PC-3 (cell line): ENCODE measurements at regions not wholly inside any gene's neighbourhood (a gene's known extent, or its start where the extent isn't known, plus 50 kb on each side); places are given as distances from the start of the nearest gene placed in this dataset.
A peak's percentile ranks its signal among the peaks of the same experiment; 100 is the strongest.

ENCODE experiments used
- ATAC-seq: fragments of 200-7000 bp; cut with Tn5 transposase; 2 replicates; pipeline ENCODE4 v1.9.1; 2020; ENCODE audit warnings: mild to moderate bottlenecking, moderate library complexity
- BruUV-seq: library from RNA; stranded (reverse); fragments of 400-500 nt; replicated peaks from 2 replicates; lab custom pipeline; 2021; lab: Mats Ljungman, UMichigan
- CTCF ChIA-PET: fragments of 300-600 bp; sonication (Branson Sonifier 250); formaldehyde crosslinking; loops from one replicate; lab custom pipeline; 2022; ENCODE audit warnings: antibody characterized with exemption; lab: Charles Lee
- POLR2A ChIA-PET: fragments of 300-600 bp; sonication (Branson Sonifier 250); formaldehyde crosslinking; loops from one replicate; lab custom pipeline; 2022; ENCODE audit warnings: antibody characterized with exemption; ENCODE audit not compliant: unreplicated experiment; lab: Charles Lee
- DNase-seq: peaks from one replicate; pipeline ENCODE4 v3.0.0-alpha.2; 2015
- H2AFZ ChIP-seq: fragments of 300-600 bp; sonication (generic); 2 replicates; pipeline ENCODE4 v1.6.0; 2016; ENCODE audit warnings: antibody characterized with exemption, low read length
- H3F3A ChIP-seq: fragments of 300-600 bp; sonication (generic); one replicate; pipeline ENCODE4 v1.6.0; 2017; ENCODE audit warnings: antibody characterized with exemption, low read length, control low read depth, mild to moderate bottlenecking; ENCODE audit not compliant: unreplicated experiment
- H3K27ac ChIP-seq: fragments of 300-600 bp; sonication (generic); 2 replicates; pipeline ENCODE4 v1.5.1; 2016; ENCODE audit warnings: mild to moderate bottlenecking, low read length
- H3K27me3 ChIP-seq: fragments of 300-600 bp; sonication (generic); 2 replicates; pipeline ENCODE4 v1.6.1; 2016; ENCODE audit warnings: low read length, mixed read lengths
- H3K36me3 ChIP-seq: fragments of 300-600 bp; sonication (generic); 2 replicates; pipeline ENCODE4 v1.6.1; 2016; ENCODE audit warnings: low read depth, mixed run types, low read length, mixed read lengths
- H3K4me1 ChIP-seq: fragments of 300-600 bp; sonication (generic); 2 replicates; pipeline ENCODE4 v1.5.1; 2016; ENCODE audit warnings: low read length; ENCODE audit not compliant: insufficient read depth
- H3K4me2 ChIP-seq: fragments of 300-600 bp; sonication (generic); 2 replicates; pipeline ENCODE4 v1.6.0; 2016; ENCODE audit warnings: low read length
- H3K4me3 ChIP-seq: fragments of 300-600 bp; sonication (generic); 2 replicates; pipeline ENCODE4 v1.5.1; 2016; ENCODE audit warnings: mild to moderate bottlenecking, low read length, mixed read lengths
- H3K79me2 ChIP-seq: fragments of 300-600 bp; sonication (generic); 2 replicates; pipeline ENCODE4 v1.6.1; 2017; ENCODE audit warnings: low read length, mixed read lengths
- H3K9ac ChIP-seq: fragments of 300-600 bp; sonication (generic); 2 replicates; pipeline ENCODE4 v1.6.0; 2016; ENCODE audit warnings: mild to moderate bottlenecking, low read length
- H3K9me2 ChIP-seq: fragments of 300-600 bp; sonication (generic); replicated peaks from 2 replicates; pipeline ENCODE4 v1.6.1; 2016; ENCODE audit warnings: mixed run types, low read length, mixed read lengths
- H3K9me3 ChIP-seq: fragments of 300-600 bp; sonication (generic); 2 replicates; pipeline ENCODE4 v1.6.1; 2016; ENCODE audit warnings: low read length, mixed read lengths
- H4K20me1 ChIP-seq: fragments of 300-600 bp; sonication (generic); 2 replicates; pipeline ENCODE4 v1.6.1; 2016; ENCODE audit warnings: low read length, mixed read lengths
- CTCF ChIP-seq: fragments of 300-600 bp; sonication (generic); conservative IDR thresholded peaks from 2 replicates; pipeline ENCODE4 v1.5.1; 2017; ENCODE audit warnings: antibody characterized with exemption, low read depth, mild to moderate bottlenecking, low read length
- EZH2 ChIP-seq: fragments of 300-600 bp; sonication (generic); IDR thresholded peaks from one replicate; pipeline ENCODE4 v1.6.1; 2017; ENCODE audit warnings: antibody characterized with exemption, mild to moderate bottlenecking, low read length; ENCODE audit not compliant: unreplicated experiment
- EZH2phosphoT487 ChIP-seq: fragments of 300-600 bp; sonication (generic); IDR thresholded peaks from 2 replicates; pipeline ENCODE4 v1.6.1; 2018; ENCODE audit warnings: mild to moderate bottlenecking, antibody characterized with exemption, low read length, borderline replicate concordance
- intact Hi-C: fragments of 100-400 bp; cut with micrococcal nuclease; formaldehyde crosslinking; loops from 2 replicates; pipeline ENCODE4 v1.9.0; 2023

DNA sequence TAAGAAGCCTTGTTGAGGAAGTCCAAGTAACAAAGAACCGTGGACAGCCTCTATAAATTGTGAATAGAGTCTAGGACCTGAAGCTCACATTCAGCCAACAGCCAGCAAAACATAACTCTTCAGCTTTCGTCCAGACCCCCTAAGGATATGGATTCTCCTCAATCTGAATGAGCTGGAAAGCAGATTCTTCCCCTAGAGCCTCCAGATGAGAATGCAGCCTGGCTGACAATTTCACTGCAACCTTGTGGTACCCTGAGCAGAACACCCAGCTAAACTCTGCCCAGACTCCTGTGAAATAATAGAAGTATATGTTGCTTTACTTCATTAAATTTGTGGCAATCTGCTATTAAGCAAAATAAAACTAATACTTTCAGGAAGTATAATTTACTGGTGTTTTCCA lies 483.5 kb upstream of the SLC8A1 start:
- no TSS peak for BruUV-seq
- H3F3A ChIP-seq: no peaks in the 10 kb centered on the region
- ATAC-seq (no peak), DNase-seq (no peak)
- H3K36me3 ChIP-seq: no peaks in the 10 kb centered on the region
- no peak overlapping the region for H3K4me2 ChIP-seq
- TF ChIP-seq CTCF (0 out of 2 replicates have a peak, but pooled peaks have one; percentile 11), EZH2phosphoT487 (no peak)
- no peak overlapping the region for H3K9ac ChIP-seq
- intact Hi-C loops: no loop called here
- H3K27ac ChIP-seq: no peak overlapping the region
- ChIA-PET POLR2A (no interaction called here), CTCF (interaction anchor here (0.6 kb wide), 1 partner anchor 485 kb away, joined by 4 read pairs; no protein-coding TSS in a partner anchor)
- no peak overlapping the region for H3K4me3 ChIP-seq
- no peaks in the 10 kb centered on the region for H3K4me1 ChIP-seq
- H3K9me2 ChIP-seq: no peaks in the 10 kb centered on the region
- H4K20me1 ChIP-seq: no peaks in the 10 kb centered on the region
- H3K9me3 ChIP-seq: no peaks in the 10 kb centered on the region
- no peaks in the 10 kb centered on the region for H3K79me2 ChIP-seq
- no peak overlapping the region for H2AFZ ChIP-seq
- no peaks in the 10 kb centered on the region for H3K27me3 ChIP-seq

DNA sequence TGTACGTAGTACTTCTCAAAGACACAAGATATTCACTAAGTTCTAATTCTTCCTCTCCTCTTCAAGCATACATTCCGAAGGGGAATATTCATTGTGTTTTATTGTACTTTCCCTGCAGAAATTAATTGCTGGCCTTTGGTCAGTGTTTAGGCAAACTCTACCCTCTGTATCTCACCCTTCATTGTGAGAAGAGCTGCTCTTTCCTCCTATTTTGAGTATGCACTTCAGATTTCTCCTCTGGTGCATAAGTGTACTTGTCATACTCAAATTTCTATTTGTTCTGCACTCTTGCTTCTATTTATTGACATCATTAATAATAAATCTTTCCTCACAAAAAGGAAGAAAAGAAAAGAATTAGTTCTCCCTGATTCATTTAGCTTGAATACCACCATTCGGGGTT lies 485.4 kb upstream of the SLC8A1 start:
- Histone ChIP-seq H2AFZ (no peak overlapping the region), H3K4me2 (no peak overlapping the region), H3K9me2 (no peaks in the 10 kb centered on the region), H3K36me3 (no peaks in the 10 kb centered on the region), H3F3A (no peaks in the 10 kb centered on the region), H3K4me3 (no peak overlapping the region), H4K20me1 (no peaks in the 10 kb centered on the region), H3K9ac (no peak overlapping the region), H3K27me3 (no peaks in the 10 kb centered on the region), H3K9me3 (0 out of 2 replicates have a peak, but pooled peaks cover 3% of the 10 kb centered on the region), H3K4me1 (no peaks in the 10 kb centered on the region), H3K27ac (no peak overlapping the region), H3K79me2 (no peaks in the 10 kb centered on the region)
- no peak for TF ChIP-seq EZH2phosphoT487
- no peak for ATAC-seq
- POLR2A ChIA-PET: no interaction called here
- intact Hi-C loops: no loop called here
- CTCF ChIA-PET: interaction anchor here (0.6 kb wide), 1 partner anchor 463 kb away, joined by 4 read pairs; no protein-coding TSS in a partner anchor
- BruUV-seq: no TSS peak
- DNase-seq: no peak

DNA sequence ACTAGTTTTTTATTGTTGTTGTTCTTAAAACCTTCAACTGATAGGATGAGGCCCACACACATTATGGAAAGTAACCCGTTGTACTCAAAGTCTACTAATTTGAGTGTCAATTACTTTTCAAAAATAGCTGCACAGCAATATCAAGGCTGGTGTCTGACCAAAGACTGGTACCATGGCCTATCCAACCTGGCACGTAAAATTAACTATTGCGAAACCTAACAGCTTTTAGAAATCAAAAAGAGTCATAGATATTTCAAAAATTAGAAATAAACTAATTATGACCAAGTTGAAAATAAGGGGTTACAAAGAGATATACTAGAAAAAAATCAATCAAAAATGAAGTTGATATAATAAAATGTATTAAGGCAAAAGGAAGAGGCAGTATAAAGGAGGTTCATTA lies 501.5 kb upstream of the SLC8A1 start:
- Histone ChIP-seq H4K20me1 (no peaks in the 10 kb centered on the region), H3K79me2 (no peaks in the 10 kb centered on the region), H3K4me2 (no peak overlapping the region), H3K27me3 (no peaks in the 10 kb centered on the region), H3K36me3 (no peaks in the 10 kb centered on the region), H3K4me3 (no peak overlapping the region), H3K27ac (no peak overlapping the region), H3K9ac (no peak overlapping the region), H3F3A (no peaks in the 10 kb centered on the region), H3K9me3 (no peaks in the 10 kb centered on the region), H3K9me2 (no peaks in the 10 kb centered on the region), H2AFZ (no peak overlapping the region), H3K4me1 (peaks cover 26% of the 10 kb centered on the region)
- intact Hi-C loops: loop anchor here (10.0 kb wide), 2 partner anchors 109 to 831 kb away; no protein-coding TSS in a partner anchor
- DNase-seq (no peak), ATAC-seq (no peak)
- TF ChIP-seq EZH2phosphoT487 (no peak), EZH2 (no peak), CTCF (no peak)
- no TSS peak for BruUV-seq
- POLR2A ChIA-PET: no interaction called here
- CTCF ChIA-PET: no interaction called here
